SU-DHL-6 (cell line): ENCODE measurements at regions not wholly inside any gene's neighbourhood (a gene's known extent, or its start where the extent isn't known, plus 50 kb on each side); places are given as distances from the start of the nearest gene placed in this dataset.

Experiments
- H2AFZ ChIP-seq: fragments of 200-600 bp; sonication (generic); 2 replicates; pipeline ENCODE4 v1.6.1; 2014; ENCODE audit warnings: low read depth, mild to moderate bottlenecking, moderate library complexity, mixed read lengths, antibody characterized with exemption, low read length; ENCODE audit not compliant: severe bottlenecking
- H3F3A ChIP-seq: fragments of 200-600 bp; shearing (Covaris generic); 2 replicates; pipeline ENCODE4 v1.6.0; 2016; ENCODE audit warnings: antibody characterized with exemption, mild to moderate bottlenecking; ENCODE audit not compliant: insufficient read depth
- H3K27ac ChIP-seq: fragments of 200-600 bp; sonication (generic); 2 replicates; pipeline ENCODE4 v1.5.1; 2016; ENCODE audit warnings: low read depth, mild to moderate bottlenecking, low read length, moderate library complexity, mixed read lengths
- H3K27me3 ChIP-seq: fragments of 200-600 bp; sonication (generic), shearing (Covaris generic); 2 replicates; pipeline ENCODE4 v1.6.0; 2014; ENCODE audit warnings: mild to moderate bottlenecking, low read length
- H3K36me3 ChIP-seq: fragments of 200-600 bp; sonication (generic); 2 replicates; pipeline ENCODE4 v1.6.1; 2014; ENCODE audit warnings: mild to moderate bottlenecking, low read length, mixed read lengths
- H3K4me2 ChIP-seq: fragments of 300-600, 200-600 bp; shearing (Covaris generic), sonication (generic); 2 replicates; pipeline ENCODE4 v1.6.0; 2014; ENCODE audit warnings: low read length, low read depth, mild to moderate bottlenecking; ENCODE audit not compliant: poor library complexity, severe bottlenecking
- H3K4me3 ChIP-seq: fragments of 200-600 bp; sonication (generic); 2 replicates; pipeline ENCODE4 v1.5.1; 2014; ENCODE audit warnings: antibody characterized with exemption, low read length, mild to moderate bottlenecking, mixed read lengths; ENCODE audit not compliant: insufficient read depth, poor library complexity, severe bottlenecking
- H3K79me2 ChIP-seq: fragments of 200-600 bp; sonication (generic); 2 replicates; pipeline ENCODE4 v1.6.1; 2014; ENCODE audit warnings: mild to moderate bottlenecking, low read length, moderate library complexity; ENCODE audit not compliant: insufficient read depth
- H3K9ac ChIP-seq: fragments of 200-600 bp; sonication (generic); 2 replicates; pipeline ENCODE4 v1.7.0; 2014; ENCODE audit warnings: mild to moderate bottlenecking, low read length
- H3K9me2 ChIP-seq: fragments of 200-600 bp; sonication (generic); replicated peaks from 2 replicates; pipeline ENCODE4 v1.6.1; 2014; ENCODE audit warnings: low read length; ENCODE audit not compliant: insufficient read depth
- H3K9me3 ChIP-seq: fragments of 200-600 bp; sonication (generic); 2 replicates; pipeline ENCODE4 v1.6.1; 2014; ENCODE audit warnings: low read length, mixed read lengths; ENCODE audit not compliant: insufficient read depth
- H4K20me1 ChIP-seq: fragments of 200-600 bp; sonication (generic); 2 replicates; pipeline ENCODE4 v1.6.1; 2014; ENCODE audit warnings: low read depth, mild to moderate bottlenecking, antibody characterized with exemption, low read length, moderate library complexity, mixed read lengths
- EZH2phosphoT487 ChIP-seq: fragments of 200-600 bp; sonication (generic), shearing (Covaris generic); conservative IDR thresholded peaks from 2 replicates; pipeline ENCODE4 v1.6.1; 2018; ENCODE audit warnings: mild to moderate bottlenecking, antibody characterized with exemption, low read length, moderate library complexity, mixed read lengths
- TF ChIP-seq, protein P1 (sequence below): fragments of 200-600 bp; sonication (generic); IDR thresholded peaks from one replicate; pipeline ENCODE4 v1.5.1; 2017; ENCODE audit warnings: antibody characterized with exemption, mild to moderate bottlenecking, low read length, moderate library complexity; ENCODE audit not compliant: insufficient read depth, poor library complexity, severe bottlenecking

GRCh38 chr6:3540253-3540820 lies 83.5 kb upstream of the SLC22A23 start:
- Histone ChIP-seq H3K4me2 (no peak overlapping the region), H3K27me3 (no peaks in the 10 kb centered on the region), H3K79me2 (no peaks in the 10 kb centered on the region), H3K9me2 (no peaks in the 10 kb centered on the region), H3K9me3 (no peaks in the 10 kb centered on the region), H3K4me3 (no peak overlapping the region), H3K27ac (no peak overlapping the region), H3K9ac (no peak overlapping the region), H3F3A (no peaks in the 10 kb centered on the region), H4K20me1 (no peaks in the 10 kb centered on the region), H3K36me3 (no peaks in the 10 kb centered on the region), H2AFZ (no peak overlapping the region)
- TF ChIP-seq, protein P1, sequence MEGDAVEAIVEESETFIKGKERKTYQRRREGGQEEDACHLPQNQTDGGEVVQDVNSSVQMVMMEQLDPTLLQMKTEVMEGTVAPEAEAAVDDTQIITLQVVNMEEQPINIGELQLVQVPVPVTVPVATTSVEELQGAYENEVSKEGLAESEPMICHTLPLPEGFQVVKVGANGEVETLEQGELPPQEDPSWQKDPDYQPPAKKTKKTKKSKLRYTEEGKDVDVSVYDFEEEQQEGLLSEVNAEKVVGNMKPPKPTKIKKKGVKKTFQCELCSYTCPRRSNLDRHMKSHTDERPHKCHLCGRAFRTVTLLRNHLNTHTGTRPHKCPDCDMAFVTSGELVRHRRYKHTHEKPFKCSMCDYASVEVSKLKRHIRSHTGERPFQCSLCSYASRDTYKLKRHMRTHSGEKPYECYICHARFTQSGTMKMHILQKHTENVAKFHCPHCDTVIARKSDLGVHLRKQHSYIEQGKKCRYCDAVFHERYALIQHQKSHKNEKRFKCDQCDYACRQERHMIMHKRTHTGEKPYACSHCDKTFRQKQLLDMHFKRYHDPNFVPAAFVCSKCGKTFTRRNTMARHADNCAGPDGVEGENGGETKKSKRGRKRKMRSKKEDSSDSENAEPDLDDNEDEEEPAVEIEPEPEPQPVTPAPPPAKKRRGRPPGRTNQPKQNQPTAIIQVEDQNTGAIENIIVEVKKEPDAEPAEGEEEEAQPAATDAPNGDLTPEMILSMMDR, result no peak
- no peak for TF ChIP-seq EZH2phosphoT487

GRCh38 chr6:3538536-3538935 lies 81.7 kb upstream of the SLC22A23 start:
- TF ChIP-seq, protein P1, result no peak
- TF ChIP-seq EZH2phosphoT487, result no peak
- Histone ChIP-seq H3K27me3 (no peaks in the 10 kb centered on the region), H3K27ac (no peak overlapping the region), H4K20me1 (no peaks in the 10 kb centered on the region), H3K9me2 (no peaks in the 10 kb centered on the region), H3K9ac (no peak overlapping the region), H3F3A (no peaks in the 10 kb centered on the region), H2AFZ (no peak overlapping the region), H3K79me2 (no peaks in the 10 kb centered on the region), H3K9me3 (no peaks in the 10 kb centered on the region), H3K4me2 (no peak overlapping the region), H3K36me3 (no peaks in the 10 kb centered on the region), H3K4me3 (no peak overlapping the region)

GRCh38 chr6:3536901-3537300 lies 80.1 kb upstream of the SLC22A23 start:
- no peak for TF ChIP-seq EZH2phosphoT487
- TF ChIP-seq, protein P1, result no peak
- no peak overlapping the region for H3K27ac ChIP-seq
- no peaks in the 10 kb centered on the region for H3K9me2 ChIP-seq
- no peak overlapping the region for H3K9ac ChIP-seq
- no peaks in the 10 kb centered on the region for H3K27me3 ChIP-seq
- H3K9me3 ChIP-seq, result no peaks in the 10 kb centered on the region
- no peaks in the 10 kb centered on the region for H3K79me2 ChIP-seq
- H3F3A ChIP-seq, result no peaks in the 10 kb centered on the region
- H2AFZ ChIP-seq, result no peak overlapping the region
- no peak overlapping the region for H3K4me2 ChIP-seq
- H4K20me1 ChIP-seq, result no peaks in the 10 kb centered on the region
- H3K36me3 ChIP-seq, result no peaks in the 10 kb centered on the region
- H3K4me3 ChIP-seq, result no peak overlapping the region
